MM.1S (cell line): ENCODE measurements at regions not wholly inside any gene's neighbourhood (a gene's known extent, or its start where the extent isn't known, plus 50 kb on each side); places are given as distances from the start of the nearest gene placed in this dataset.

ENCODE experiments used
- DNase-seq: peaks from one replicate; pipeline ENCODE4 v3.0.0-alpha.2; 2015
- H2AFZ ChIP-seq: fragments of 300-600 bp; sonication (generic); 2 replicates; pipeline ENCODE4 v1.6.0; 2016; ENCODE audit warnings: antibody characterized with exemption, low read length
- H3F3A ChIP-seq: fragments of 300-600 bp; sonication (generic); 2 replicates; pipeline ENCODE4 v1.6.1; 2016; ENCODE audit warnings: mild to moderate bottlenecking, antibody characterized with exemption, low read length, moderate library complexity, mixed read lengths; ENCODE audit not compliant: insufficient read depth
- H3K27ac ChIP-seq: fragments of 300-600 bp; sonication (generic); 2 replicates; pipeline ENCODE4 v1.5.1; 2016; ENCODE audit warnings: mild to moderate bottlenecking, low read length
- H3K27me3 ChIP-seq: fragments of 300-600 bp; sonication (generic); replicated peaks from 2 replicates; pipeline ENCODE4 v1.6.0; 2016; ENCODE audit warnings: low read length; ENCODE audit not compliant: insufficient read depth
- H3K36me3 ChIP-seq: fragments of 300-600 bp; sonication (generic); replicated peaks from 2 replicates; pipeline ENCODE4 v1.6.1; 2016; ENCODE audit warnings: mild to moderate bottlenecking, low read length, mixed read lengths; ENCODE audit not compliant: insufficient read depth
- H3K4me1 ChIP-seq: fragments of 300-600 bp; sonication (generic); 2 replicates; pipeline ENCODE4 v1.6.1; 2016; ENCODE audit warnings: low read length, mixed read lengths
- H3K4me2 ChIP-seq: fragments of 300-600 bp; sonication (generic); 2 replicates; pipeline ENCODE4 v1.6.0; 2016; ENCODE audit warnings: low read depth, low read length
- H3K4me3 ChIP-seq: fragments of 300-600 bp; sonication (generic); 2 replicates; pipeline ENCODE4 v1.5.1; 2016; ENCODE audit warnings: low read length, mixed read lengths
- H3K79me2 ChIP-seq: fragments of 300-600 bp; sonication (generic); 2 replicates; pipeline ENCODE4 v1.6.1; 2016; ENCODE audit warnings: mixed run types, low read length, mixed read lengths
- H3K9ac ChIP-seq: fragments of 300-600 bp; sonication (generic); 2 replicates; pipeline ENCODE4 v1.6.1; 2016; ENCODE audit warnings: low read length, mixed read lengths
- H3K9me2 ChIP-seq: fragments of 300-600 bp; sonication (generic); replicated peaks from 2 replicates; pipeline ENCODE4 v1.6.1; 2016; ENCODE audit warnings: mild to moderate bottlenecking, low read length, mixed read lengths; ENCODE audit not compliant: insufficient read depth
- H3K9me3 ChIP-seq: fragments of 300-600 bp; sonication (generic); replicated peaks from 2 replicates; pipeline ENCODE4 v1.6.1; 2016; ENCODE audit warnings: mild to moderate bottlenecking, low read length, mixed read lengths; ENCODE audit not compliant: insufficient read depth
- H4K20me1 ChIP-seq: fragments of 300-600 bp; sonication (generic); 2 replicates; pipeline ENCODE4 v1.6.1; 2016; ENCODE audit warnings: mild to moderate bottlenecking, low read length, moderate library complexity, mixed read lengths; ENCODE audit not compliant: insufficient read depth
- EZH2 ChIP-seq: fragments of 300-600 bp; sonication (generic); optimal IDR thresholded peaks from 2 replicates; pipeline ENCODE3; 2017; ENCODE audit warnings: low read depth, mild to moderate bottlenecking, antibody characterized with exemption, low read length, mixed read lengths
- EZH2phosphoT487 ChIP-seq: fragments of 300-600 bp; sonication (generic); IDR thresholded peaks from 2 replicates; pipeline ENCODE4 v1.6.1; 2018; ENCODE audit warnings: antibody characterized with exemption, low read length
- TF ChIP-seq, protein P1 (sequence below): fragments of 300-600 bp; sonication (generic); IDR thresholded peaks from 2 replicates; pipeline ENCODE4 v1.5.1; 2016; ENCODE audit warnings: antibody characterized with exemption, low read length, mixed read lengths

DNA sequence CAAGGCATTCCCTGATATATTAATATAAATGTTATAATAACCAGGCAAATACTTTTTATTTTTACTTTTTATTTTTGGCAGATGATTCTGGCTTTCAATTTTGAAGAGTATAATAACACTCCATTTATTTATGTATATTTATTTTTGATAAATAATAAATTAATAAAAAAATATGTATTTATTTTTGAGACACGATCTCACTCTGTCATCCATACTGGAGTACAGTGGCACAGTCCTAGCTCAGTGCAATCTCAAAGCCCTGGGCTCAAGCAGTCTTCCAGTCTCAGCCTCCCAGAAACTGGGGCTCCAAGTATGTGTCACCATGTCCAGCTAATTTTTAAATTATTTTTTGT, 93.4 kb upstream of the ITGA6 start:
- TF ChIP-seq EZH2phosphoT487 (no peak), EZH2 (no peak)
- TF ChIP-seq, protein P1, sequence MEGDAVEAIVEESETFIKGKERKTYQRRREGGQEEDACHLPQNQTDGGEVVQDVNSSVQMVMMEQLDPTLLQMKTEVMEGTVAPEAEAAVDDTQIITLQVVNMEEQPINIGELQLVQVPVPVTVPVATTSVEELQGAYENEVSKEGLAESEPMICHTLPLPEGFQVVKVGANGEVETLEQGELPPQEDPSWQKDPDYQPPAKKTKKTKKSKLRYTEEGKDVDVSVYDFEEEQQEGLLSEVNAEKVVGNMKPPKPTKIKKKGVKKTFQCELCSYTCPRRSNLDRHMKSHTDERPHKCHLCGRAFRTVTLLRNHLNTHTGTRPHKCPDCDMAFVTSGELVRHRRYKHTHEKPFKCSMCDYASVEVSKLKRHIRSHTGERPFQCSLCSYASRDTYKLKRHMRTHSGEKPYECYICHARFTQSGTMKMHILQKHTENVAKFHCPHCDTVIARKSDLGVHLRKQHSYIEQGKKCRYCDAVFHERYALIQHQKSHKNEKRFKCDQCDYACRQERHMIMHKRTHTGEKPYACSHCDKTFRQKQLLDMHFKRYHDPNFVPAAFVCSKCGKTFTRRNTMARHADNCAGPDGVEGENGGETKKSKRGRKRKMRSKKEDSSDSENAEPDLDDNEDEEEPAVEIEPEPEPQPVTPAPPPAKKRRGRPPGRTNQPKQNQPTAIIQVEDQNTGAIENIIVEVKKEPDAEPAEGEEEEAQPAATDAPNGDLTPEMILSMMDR, result no peak
- H3K9me2 ChIP-seq, result no peaks in the 10 kb centered on the region

GRCh38 chr2:172334988-172335387, 92.4 kb upstream of the ITGA6 start:
- Histone ChIP-seq H3K27me3 (no peaks in the 10 kb centered on the region), H2AFZ (no peak overlapping the region), H3K9me2 (no peaks in the 10 kb centered on the region), H4K20me1 (no peaks in the 10 kb centered on the region), H3K4me1 (0 out of 2 replicates have a peak, but pooled peaks cover under 1% of the 10 kb centered on the region), H3F3A (no peaks in the 10 kb centered on the region), H3K9me3 (no peaks in the 10 kb centered on the region), H3K79me2 (no peaks in the 10 kb centered on the region), H3K9ac (no peak overlapping the region), H3K27ac (no peak overlapping the region), H3K36me3 (no peaks in the 10 kb centered on the region), H3K4me3 (no peak overlapping the region), H3K4me2 (no peak overlapping the region)
- TF ChIP-seq EZH2phosphoT487 (no peak), EZH2 (no peak)
- TF ChIP-seq, protein P1, result no peak
- no peak for DNase-seq

More for the DNA sequence above, 93.4 kb upstream of the ITGA6 start:
- no peaks in the 10 kb centered on the region for H3K4me1 ChIP-seq
- no peaks in the 10 kb centered on the region for H4K20me1 ChIP-seq
- H3K79me2 ChIP-seq, result no peaks in the 10 kb centered on the region
- no peak overlapping the region for H3K9ac ChIP-seq
- H3K9me3 ChIP-seq, result no peaks in the 10 kb centered on the region
- DNase-seq, result no peak
- H3K4me2 ChIP-seq, result no peak overlapping the region
- no peak overlapping the region for H2AFZ ChIP-seq
- H3K27ac ChIP-seq, result no peak overlapping the region
- no peak overlapping the region for H3K4me3 ChIP-seq
- no peaks in the 10 kb centered on the region for H3K27me3 ChIP-seq
- no peaks in the 10 kb centered on the region for H3F3A ChIP-seq
- no peaks in the 10 kb centered on the region for H3K36me3 ChIP-seq

- H4K20me1 ChIP-seq, result no peaks in the 10 kb centered on the region
- H2AFZ ChIP-seq, result no peak overlapping the region
- 0 out of 2 replicates have a peak, but pooled peaks cover 5% of the 10 kb centered on the region for H3K4me1 ChIP-seq
- no peaks in the 10 kb centered on the region for H3K9me3 ChIP-seq
- H3F3A ChIP-seq, result no peaks in the 10 kb centered on the region
- no peak for DNase-seq
- H3K36me3 ChIP-seq, result no peaks in the 10 kb centered on the region
- H3K9ac ChIP-seq, result no peak overlapping the region
- H3K4me3 ChIP-seq, result no peak overlapping the region
- H3K27ac ChIP-seq, result no peak overlapping the region
- H3K79me2 ChIP-seq, result no peaks in the 10 kb centered on the region
- no peak for TF ChIP-seq EZH2phosphoT487
- TF ChIP-seq, protein P1, result no peak
- no peak for TF ChIP-seq EZH2
- H3K4me2 ChIP-seq, result no peak overlapping the region
- no peaks in the 10 kb centered on the region for H3K27me3 ChIP-seq
- no peaks in the 10 kb centered on the region for H3K9me2 ChIP-seq
These were observed 91.7 kb upstream of the ITGA6 start for GRCh38 chr2:172335736-172336135.
